ENCODE measurements at regions not wholly inside any gene's neighbourhood (a gene's known extent, or its start where the extent isn't known, plus 50 kb on each side); places are given as distances from the start of the nearest gene placed in this dataset.

- TF ChIP-seq CTCF (IDR thresholded peaks at IDR 0.05 in 8 of 11, conservative IDR thresholded peaks at IDR 0.05 in 3 of 11), result no peak
- TF ChIP-seq POLR2AphosphoS5 (IDR thresholded peaks at IDR 0.05), result no peak
Measured at GRCh38 chr6:118724211-118724610, 72.8 kb upstream of the CEP85L start.
